Smooth muscle cell (in vitro differentiated cells): ENCODE measurements at regions not wholly inside any gene's neighbourhood (a gene's known extent, or its start where the extent isn't known, plus 50 kb on each side); places are given as distances from the start of the nearest gene placed in this dataset.

Experiments used
- DNase-seq: peaks from one replicate; lab custom pipeline; 2025; ENCODE audit not compliant: unreplicated experiment; lab: John Stamatoyannopoulos, UW
- H2AFZ ChIP-seq: fragments of 200-600 bp; sonication (generic); 2 replicates; pipeline ENCODE4 v1.6.0; 2016; ENCODE audit warnings: antibody characterized with exemption, low read depth, mild to moderate bottlenecking
- H3F3A ChIP-seq: fragments of 200-600 bp; sonication (generic); 2 replicates; pipeline ENCODE4 v1.6.0; 2017; ENCODE audit warnings: antibody characterized with exemption, low read depth
- H3K27ac ChIP-seq: fragments of 200-600 bp; sonication (generic); 2 replicates; pipeline ENCODE4 v1.5.1; 2016; ENCODE audit warnings: low read depth, mild to moderate bottlenecking
- H3K27me3 ChIP-seq: fragments of 200-600 bp; sonication (generic); 2 replicates; pipeline ENCODE4 v1.6.1; 2016; ENCODE audit warnings: low read depth, mild to moderate bottlenecking
- H3K36me3 ChIP-seq: fragments of 200-600 bp; sonication (generic); 2 replicates; pipeline ENCODE4 v1.5.1; 2016; ENCODE audit warnings: low read depth
- H3K4me1 ChIP-seq: fragments of 200-600 bp; sonication (generic); 2 replicates; pipeline ENCODE4 v1.5.1; 2016; ENCODE audit warnings: low read depth
- H3K4me2 ChIP-seq: fragments of 200-600 bp; sonication (generic); 2 replicates; pipeline ENCODE4 v1.6.0; 2016; ENCODE audit warnings: mild to moderate bottlenecking
- H3K4me3 ChIP-seq: fragments of 200-600 bp; sonication (generic); 2 replicates; pipeline ENCODE4 v1.5.1; 2016; ENCODE audit warnings: mild to moderate bottlenecking
- H3K79me2 ChIP-seq: fragments of 200-600 bp; sonication (generic); 2 replicates; pipeline ENCODE4 v1.6.0; 2016; ENCODE audit warnings: low read depth, mild to moderate bottlenecking
- H3K9ac ChIP-seq: fragments of 200-600 bp; sonication (generic); 2 replicates; pipeline ENCODE4 v1.6.0; 2016; ENCODE audit warnings: low read depth
- H3K9me3 ChIP-seq: fragments of 200-600 bp; sonication (generic); replicated peaks from 2 replicates; pipeline ENCODE4 v1.5.1; 2016; ENCODE audit warnings: low read depth
- H4K20me1 ChIP-seq: fragments of 200-600 bp; sonication (generic); 2 replicates; pipeline ENCODE4 v1.6.0; 2016; ENCODE audit warnings: low read depth
- WGBS: methylation state at CpG from one replicate; pipeline ENCODE4 v1.1.7; 2016; ENCODE audit warnings: low lambda C conversion rate; 5-methylcytosine and 5-hydroxymethylcytosine counted together
- TF ChIP-seq, protein P1 (sequence below): fragments of 200-600 bp; sonication (generic); IDR thresholded peaks from 2 replicates; pipeline ENCODE4 v1.5.1; 2017; ENCODE audit warnings: borderline replicate concordance, mild to moderate bottlenecking, antibody characterized with exemption; ENCODE audit not compliant: insufficient read depth, poor library complexity, severe bottlenecking

DNA sequence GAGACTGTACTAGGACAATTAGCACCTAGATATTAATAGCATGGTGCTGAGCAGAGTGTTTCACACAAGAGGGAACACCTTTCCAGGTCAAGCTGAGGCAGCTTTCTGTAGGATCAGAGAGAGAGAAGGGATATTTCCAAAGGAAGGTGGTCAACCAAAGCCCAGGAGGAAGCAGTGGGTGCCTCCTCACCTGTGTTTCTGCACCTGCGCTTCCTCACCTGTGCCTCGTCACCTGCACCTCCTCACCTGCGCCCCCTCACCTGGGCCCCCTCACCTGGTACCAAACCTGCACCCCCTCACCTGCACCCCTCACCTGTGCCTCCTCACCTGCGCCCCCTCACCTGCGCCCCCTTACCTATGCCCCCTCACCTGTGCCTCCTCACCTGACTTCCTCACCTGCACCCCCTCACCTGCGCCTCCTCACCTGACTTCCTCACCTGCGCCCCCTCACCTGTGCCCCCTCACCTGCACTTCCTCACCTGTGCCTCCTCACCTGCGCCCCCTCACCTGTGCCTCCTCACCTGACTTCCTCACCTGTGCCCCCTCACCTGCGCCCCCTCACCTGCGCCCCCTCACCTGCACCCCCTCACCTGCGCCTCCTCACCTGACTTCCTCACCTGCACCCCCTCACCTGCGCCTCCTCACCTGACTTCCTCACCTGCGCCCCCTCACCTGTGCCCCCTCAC is 67.9 kb downstream of the TTLL2 start:
- TF ChIP-seq, protein P1, sequence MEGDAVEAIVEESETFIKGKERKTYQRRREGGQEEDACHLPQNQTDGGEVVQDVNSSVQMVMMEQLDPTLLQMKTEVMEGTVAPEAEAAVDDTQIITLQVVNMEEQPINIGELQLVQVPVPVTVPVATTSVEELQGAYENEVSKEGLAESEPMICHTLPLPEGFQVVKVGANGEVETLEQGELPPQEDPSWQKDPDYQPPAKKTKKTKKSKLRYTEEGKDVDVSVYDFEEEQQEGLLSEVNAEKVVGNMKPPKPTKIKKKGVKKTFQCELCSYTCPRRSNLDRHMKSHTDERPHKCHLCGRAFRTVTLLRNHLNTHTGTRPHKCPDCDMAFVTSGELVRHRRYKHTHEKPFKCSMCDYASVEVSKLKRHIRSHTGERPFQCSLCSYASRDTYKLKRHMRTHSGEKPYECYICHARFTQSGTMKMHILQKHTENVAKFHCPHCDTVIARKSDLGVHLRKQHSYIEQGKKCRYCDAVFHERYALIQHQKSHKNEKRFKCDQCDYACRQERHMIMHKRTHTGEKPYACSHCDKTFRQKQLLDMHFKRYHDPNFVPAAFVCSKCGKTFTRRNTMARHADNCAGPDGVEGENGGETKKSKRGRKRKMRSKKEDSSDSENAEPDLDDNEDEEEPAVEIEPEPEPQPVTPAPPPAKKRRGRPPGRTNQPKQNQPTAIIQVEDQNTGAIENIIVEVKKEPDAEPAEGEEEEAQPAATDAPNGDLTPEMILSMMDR: no peak
- H4K20me1 ChIP-seq: no peaks in the 10 kb centered on the region
- no peaks in the 10 kb centered on the region for H3K4me1 ChIP-seq
- H3K79me2 ChIP-seq: no peaks in the 10 kb centered on the region
- no peak overlapping the region for H3K4me2 ChIP-seq
- no peaks in the 10 kb centered on the region for H3K9me3 ChIP-seq
- no peak overlapping the region for H3K9ac ChIP-seq
- no peaks in the 10 kb centered on the region for H3K36me3 ChIP-seq
- H3K27ac ChIP-seq: no peak overlapping the region
- 87% methylated on average over 3 of the region's 13 CpGs for WGBS
- no peaks in the 10 kb centered on the region for H3F3A ChIP-seq
- no peaks in the 10 kb centered on the region for H3K27me3 ChIP-seq
- no peak for DNase-seq
- no peak overlapping the region for H3K4me3 ChIP-seq
- H2AFZ ChIP-seq: no peak overlapping the region

DNA sequence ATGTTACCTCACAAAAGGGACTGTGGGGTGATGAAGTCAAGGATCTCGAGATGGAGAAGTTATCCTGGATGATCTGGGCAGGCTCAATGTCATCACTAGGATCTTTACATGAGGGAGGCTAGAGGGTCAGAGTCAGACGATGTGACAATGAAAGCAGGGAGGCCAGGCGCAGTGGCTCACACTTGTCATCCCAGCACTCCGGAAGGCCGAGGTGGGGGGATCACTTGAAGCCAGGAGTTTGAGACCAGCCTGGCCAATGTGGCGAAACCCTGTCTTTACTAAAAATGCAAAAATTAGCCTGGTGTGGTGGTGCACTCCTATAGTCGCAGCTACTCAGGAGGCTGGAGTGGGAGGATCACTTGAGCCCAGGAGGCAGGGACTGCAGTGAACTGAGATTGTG is 68.8 kb downstream of the TTLL2 start:
- no peak overlapping the region for H3K4me3 ChIP-seq
- TF ChIP-seq, protein P1: no peak
- WGBS: 89% methylated on average over 7 of the region's 7 CpGs
- H3K9me3 ChIP-seq: no peaks in the 10 kb centered on the region
- H3K4me1 ChIP-seq: no peaks in the 10 kb centered on the region
- no peak overlapping the region for H3K4me2 ChIP-seq
- no peak overlapping the region for H2AFZ ChIP-seq
- no peak overlapping the region for H3K9ac ChIP-seq
- H4K20me1 ChIP-seq: no peaks in the 10 kb centered on the region
- H3K27me3 ChIP-seq: no peaks in the 10 kb centered on the region
- no peak overlapping the region for H3K27ac ChIP-seq
- H3K79me2 ChIP-seq: no peaks in the 10 kb centered on the region
- H3K36me3 ChIP-seq: no peaks in the 10 kb centered on the region
- no peaks in the 10 kb centered on the region for H3F3A ChIP-seq
- DNase-seq: no peak

DNA sequence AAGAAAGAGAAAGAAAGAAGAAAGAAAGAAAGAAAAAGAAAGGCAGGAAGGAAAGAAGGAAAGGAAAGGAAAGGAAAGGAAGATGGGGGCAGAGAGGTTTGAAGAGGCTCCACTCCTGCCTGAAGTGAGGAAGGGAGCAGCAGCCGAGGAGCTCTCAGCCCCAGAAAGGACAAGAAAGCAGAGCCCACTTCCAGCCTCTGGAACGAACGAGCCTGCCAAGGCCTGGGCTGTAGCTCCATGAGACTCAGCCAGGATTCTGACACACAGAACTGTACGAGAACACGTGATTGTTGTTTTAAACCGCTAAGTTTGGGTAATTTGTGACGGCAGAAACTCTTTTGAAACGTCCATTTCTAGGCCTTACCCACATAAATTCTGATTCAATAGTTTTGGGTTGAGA is 69.5 kb downstream of the TTLL2 start:
- WGBS: 83% methylated on average over 8 of the region's 8 CpGs

More for the DNA sequence above, 69.5 kb downstream of the TTLL2 start:
- no peak for DNase-seq
- Histone ChIP-seq H3K9me3 (no peaks in the 10 kb centered on the region), H3K4me2 (no peak overlapping the region), H3K27ac (no peak overlapping the region), H3K4me3 (no peak overlapping the region), H3K36me3 (no peaks in the 10 kb centered on the region), H4K20me1 (no peaks in the 10 kb centered on the region), H3K27me3 (no peaks in the 10 kb centered on the region), H3K4me1 (no peaks in the 10 kb centered on the region), H3F3A (no peaks in the 10 kb centered on the region), H2AFZ (no peak overlapping the region), H3K79me2 (no peaks in the 10 kb centered on the region), H3K9ac (no peak overlapping the region)
- TF ChIP-seq, protein P1: no peak
